ENCODE measurements at regions not wholly inside any gene's neighbourhood (a gene's known extent, or its start where the extent isn't known, plus 50 kb on each side); places are given as distances from the start of the nearest gene placed in this dataset.

- intact Hi-C loops (cut with micrococcal nuclease) = no loop called here
- H3K9ac ChIP-seq (ENCODE audit: low read length) = no peak overlapping the region
- no peak overlapping the region for H3K27ac ChIP-seq (ENCODE audit: low read length in 2 of 2)
- H3K27me3 ChIP-seq (replicated peaks in 1 of 4; ENCODE audit: control extremely low read depth in 1 of 4, control insufficient read depth in 3 of 4, insufficient read depth in 4 of 4, low read length in 3 of 4) = no peaks in the 10 kb centered on the region
- H3K4me2 ChIP-seq (replicated peaks; ENCODE audit: low read depth, low read length, poor library complexity, severe bottlenecking) = no peak overlapping the region
- CTCF ChIA-PET = no interaction called here
- Mint-ChIP-seq H3K27ac (no peak overlapping the region), H3K27me3 (no peaks in the 10 kb centered on the region), H3K9me3 (ENCODE audit: insufficient read depth) (peaks cover 3% of the 10 kb centered on the region), H3K4me1 (no peaks in the 10 kb centered on the region), H3K4me3 (no peak overlapping the region)
- POLR2A ChIA-PET = no interaction called here
- H3K9me3 ChIP-seq (ENCODE audit: control extremely low read depth in 1 of 3, control insufficient read depth in 2 of 3, insufficient read depth in 1 of 3, low read length in 2 of 3) = peaks cover 0 to 6% (median 0%) of the 10 kb centered on the region in 3 donors
- H3K36me3 ChIP-seq (replicated peaks in 1 of 2; ENCODE audit: control extremely low read depth in 1 of 2, control insufficient read depth in 1 of 2, extremely low read depth in 1 of 2, insufficient read depth in 2 of 2, low read length in 1 of 2) = no peaks in the 10 kb centered on the region
- H3K4me3 ChIP-seq (ENCODE audit: control extremely low read depth in 1 of 5, extremely low read depth in 1 of 5, insufficient read depth in 1 of 5, low read depth in 2 of 5, low read length in 4 of 5) = no peak overlapping the region
- no peaks in the 10 kb centered on the region for H3K79me2 ChIP-seq (ENCODE audit: control insufficient read depth, insufficient read depth, low read length)
- H4K20me1 ChIP-seq (ENCODE audit: control insufficient read depth, insufficient read depth, low read length, poor library complexity, severe bottlenecking) = no peaks in the 10 kb centered on the region
- 89% methylated on average over 2 of the region's 2 CpGs for WGBS (ENCODE audit: insufficient coverage)
- no peak for ATAC-seq (ENCODE audit: low read depth)
- no peak overlapping the region for H2AFZ ChIP-seq (ENCODE audit: insufficient read depth, low read depth, low read length, poor library complexity, severe bottlenecking)
- no peak for DNase-seq
- H3K4me1 ChIP-seq (ENCODE audit: control insufficient read depth in 2 of 2, insufficient read depth in 2 of 2, low read length in 2 of 2) = no peaks in the 10 kb centered on the region
- TF ChIP-seq, protein P1, sequence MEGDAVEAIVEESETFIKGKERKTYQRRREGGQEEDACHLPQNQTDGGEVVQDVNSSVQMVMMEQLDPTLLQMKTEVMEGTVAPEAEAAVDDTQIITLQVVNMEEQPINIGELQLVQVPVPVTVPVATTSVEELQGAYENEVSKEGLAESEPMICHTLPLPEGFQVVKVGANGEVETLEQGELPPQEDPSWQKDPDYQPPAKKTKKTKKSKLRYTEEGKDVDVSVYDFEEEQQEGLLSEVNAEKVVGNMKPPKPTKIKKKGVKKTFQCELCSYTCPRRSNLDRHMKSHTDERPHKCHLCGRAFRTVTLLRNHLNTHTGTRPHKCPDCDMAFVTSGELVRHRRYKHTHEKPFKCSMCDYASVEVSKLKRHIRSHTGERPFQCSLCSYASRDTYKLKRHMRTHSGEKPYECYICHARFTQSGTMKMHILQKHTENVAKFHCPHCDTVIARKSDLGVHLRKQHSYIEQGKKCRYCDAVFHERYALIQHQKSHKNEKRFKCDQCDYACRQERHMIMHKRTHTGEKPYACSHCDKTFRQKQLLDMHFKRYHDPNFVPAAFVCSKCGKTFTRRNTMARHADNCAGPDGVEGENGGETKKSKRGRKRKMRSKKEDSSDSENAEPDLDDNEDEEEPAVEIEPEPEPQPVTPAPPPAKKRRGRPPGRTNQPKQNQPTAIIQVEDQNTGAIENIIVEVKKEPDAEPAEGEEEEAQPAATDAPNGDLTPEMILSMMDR (IDR thresholded peaks at IDR 0.05) = no peak
- TF ChIP-seq EZH2 (IDR thresholded peaks at IDR 0.05; ENCODE audit: borderline replicate concordance, insufficient read depth, low read depth, low read length, poor library complexity, severe bottlenecking) = no peak
These were observed 245.4 kb upstream of the TMEM132C start for GRCh38 chr12:128021561-128021960.

DNA sequence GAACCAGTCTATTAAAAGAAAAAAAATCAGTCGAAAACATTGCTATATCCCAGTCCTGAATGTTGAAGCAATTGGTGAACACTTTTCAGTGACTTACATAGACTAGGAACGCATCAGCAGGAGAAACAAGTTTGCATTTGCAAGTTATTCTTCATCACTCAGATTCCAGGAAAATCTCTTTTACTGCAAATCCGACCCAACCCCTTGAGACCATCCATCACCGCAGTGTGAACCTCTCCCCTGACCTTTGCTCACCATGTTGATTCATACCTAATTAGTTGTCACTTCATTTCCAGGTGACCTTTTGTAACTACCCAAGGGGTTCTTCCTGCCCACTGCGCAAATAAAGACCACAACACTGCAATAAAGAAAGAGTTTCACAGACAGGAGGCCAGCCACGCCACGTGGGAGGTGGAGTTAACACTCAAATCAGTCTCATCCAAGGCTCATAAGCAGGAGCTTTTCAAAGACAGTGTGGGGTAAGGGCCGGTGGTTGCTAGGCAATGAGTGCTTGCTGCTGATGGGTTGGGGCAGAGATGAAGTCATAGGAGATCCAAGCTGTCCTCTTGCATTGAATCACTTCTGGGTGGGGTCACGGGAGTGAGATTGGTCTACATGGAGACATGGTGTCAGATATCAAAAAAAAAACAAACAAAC, 241.3 kb upstream of the TMEM132C start:
- Histone ChIP-seq H2AFZ (ENCODE audit: insufficient read depth, low read depth, low read length, poor library complexity, severe bottlenecking) (no peak overlapping the region), H3K4me2 (replicated peaks; ENCODE audit: low read depth, low read length, poor library complexity, severe bottlenecking) (no peak overlapping the region), H3K36me3 (replicated peaks in 1 of 2; ENCODE audit: control extremely low read depth in 1 of 2, control insufficient read depth in 1 of 2, extremely low read depth in 1 of 2, insufficient read depth in 2 of 2, low read length in 1 of 2) (no peaks in the 10 kb centered on the region), H3K9me3 (ENCODE audit: control extremely low read depth in 1 of 3, control insufficient read depth in 2 of 3, insufficient read depth in 1 of 3, low read length in 2 of 3) (peaks cover 0 to 10% (median 0%) of the 10 kb centered on the region in 3 donors), H4K20me1 (ENCODE audit: control insufficient read depth, insufficient read depth, low read length, poor library complexity, severe bottlenecking) (no peaks in the 10 kb centered on the region), H3K27ac (ENCODE audit: low read length in 2 of 2) (no peak overlapping the region), H3K9ac (ENCODE audit: low read length) (no peak overlapping the region), H3K4me3 (ENCODE audit: control extremely low read depth in 1 of 5, extremely low read depth in 1 of 5, insufficient read depth in 1 of 5, low read depth in 2 of 5, low read length in 4 of 5) (no peak overlapping the region), H3K79me2 (ENCODE audit: control insufficient read depth, insufficient read depth, low read length) (no peaks in the 10 kb centered on the region), H3K4me1 (ENCODE audit: control insufficient read depth in 2 of 2, insufficient read depth in 2 of 2, low read length in 2 of 2) (no peaks in the 10 kb centered on the region), H3K27me3 (replicated peaks in 1 of 4; ENCODE audit: control extremely low read depth in 1 of 4, control insufficient read depth in 3 of 4, insufficient read depth in 4 of 4, low read length in 3 of 4) (no peaks in the 10 kb centered on the region)
- 86% methylated on average over 3 of the region's 9 CpGs for WGBS (ENCODE audit: insufficient coverage)
- Mint-ChIP-seq H3K9me3 (ENCODE audit: insufficient read depth) (no peaks in the 10 kb centered on the region), H3K4me1 (no peaks in the 10 kb centered on the region), H3K4me3 (no peak overlapping the region), H3K27ac (no peak overlapping the region), H3K27me3 (no peaks in the 10 kb centered on the region)
- DNase-seq (no peak), ATAC-seq (ENCODE audit: low read depth) (no peak)
- intact Hi-C loops (cut with micrococcal nuclease) = no loop called here
- POLR2A ChIA-PET = no interaction called here
- CTCF ChIA-PET = no interaction called here
- TF ChIP-seq, protein P1 (IDR thresholded peaks at IDR 0.05) = no peak
- no peak for TF ChIP-seq EZH2 (IDR thresholded peaks at IDR 0.05; ENCODE audit: borderline replicate concordance, insufficient read depth, low read depth, low read length, poor library complexity, severe bottlenecking)

Data from B cell (primary cell).